GM18505 (cell line): ENCODE measurements at regions not wholly inside any gene's neighbourhood (a gene's known extent, or its start where the extent isn't known, plus 50 kb on each side); places are given as distances from the start of the nearest gene placed in this dataset.

Experiments used
- ATAC-seq: cut with Tn5 transposase; IDR thresholded peaks from one replicate; pipeline ENCODE4 v1.9.1; 2021; ENCODE audit not compliant: unreplicated experiment
- POLR2A ChIP-seq: IDR thresholded peaks from 4 replicates; pipeline ENCODE4 v1.6.1; 2011; ENCODE audit warnings: borderline replicate concordance; ENCODE audit not compliant: insufficient read depth, insufficient read length; ENCODE audit errors: extremely low read depth

DNA sequence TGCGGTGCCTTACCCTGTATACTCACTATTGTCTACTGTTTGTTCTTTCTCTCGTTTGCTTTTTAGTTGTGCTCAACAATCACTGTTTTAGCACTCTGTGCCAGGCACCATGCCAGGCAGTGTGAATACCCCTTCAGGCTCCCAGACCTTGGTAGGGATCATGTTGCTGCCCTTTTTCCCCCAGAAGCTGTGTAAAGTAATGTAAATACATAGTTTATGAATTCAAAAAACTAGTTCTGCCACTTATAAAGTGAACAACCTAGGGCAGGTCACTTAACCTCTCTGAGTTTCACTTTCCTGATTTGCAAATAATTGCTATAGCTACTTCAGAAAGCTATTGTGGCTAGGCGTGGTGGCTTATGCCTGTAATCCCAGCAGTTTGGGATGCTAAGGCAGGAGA, 81.0 kb upstream of the CTSC start:
- ATAC-seq, result no peak
- TF ChIP-seq POLR2A, result no peak

DNA sequence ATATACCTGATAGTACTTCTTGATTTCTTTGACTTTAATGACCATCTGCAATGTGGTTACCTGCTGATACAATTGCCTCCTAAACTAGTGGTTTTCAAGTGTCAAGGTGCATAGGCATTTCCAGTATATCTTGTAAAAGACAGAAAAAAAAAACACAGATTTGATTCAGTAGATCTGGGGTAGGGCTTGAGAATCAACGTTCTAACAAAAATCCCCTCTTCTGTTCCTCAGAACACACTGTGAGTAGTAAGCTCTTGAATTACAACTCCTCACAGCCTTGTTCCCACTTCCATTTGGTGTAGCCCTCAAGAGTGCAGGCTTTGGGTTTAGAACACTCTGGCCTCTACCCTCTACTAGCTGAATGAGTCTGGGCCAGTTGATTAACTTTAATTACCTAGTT, 78.0 kb upstream of the CTSC start:
- TF ChIP-seq POLR2A, result no peak

DNA sequence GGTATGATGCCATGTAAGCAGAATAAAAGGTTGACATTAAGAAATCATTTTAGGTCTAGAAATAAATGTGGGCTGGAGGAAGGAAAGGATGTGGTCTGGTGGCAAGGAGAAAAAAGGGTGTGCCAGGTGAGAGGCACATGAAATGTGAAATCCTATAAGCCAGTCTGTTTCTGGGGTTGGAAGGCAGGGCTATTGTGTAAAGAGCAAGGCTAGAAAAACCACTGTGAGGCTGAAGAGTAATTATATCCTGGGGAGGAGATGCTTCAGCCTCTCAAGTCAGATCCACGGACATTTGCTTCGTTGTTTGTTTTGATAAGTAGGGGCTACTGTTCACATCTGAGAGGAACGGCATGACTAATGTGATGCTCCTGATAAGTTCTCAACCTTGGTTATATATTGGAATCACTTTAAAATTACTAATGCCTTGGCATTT, 77.5 kb upstream of the CTSC start:
- no peak for TF ChIP-seq POLR2A
- no peak for ATAC-seq

More for the DNA sequence above, 78.0 kb upstream of the CTSC start:
- ATAC-seq, result no peak

DNA sequence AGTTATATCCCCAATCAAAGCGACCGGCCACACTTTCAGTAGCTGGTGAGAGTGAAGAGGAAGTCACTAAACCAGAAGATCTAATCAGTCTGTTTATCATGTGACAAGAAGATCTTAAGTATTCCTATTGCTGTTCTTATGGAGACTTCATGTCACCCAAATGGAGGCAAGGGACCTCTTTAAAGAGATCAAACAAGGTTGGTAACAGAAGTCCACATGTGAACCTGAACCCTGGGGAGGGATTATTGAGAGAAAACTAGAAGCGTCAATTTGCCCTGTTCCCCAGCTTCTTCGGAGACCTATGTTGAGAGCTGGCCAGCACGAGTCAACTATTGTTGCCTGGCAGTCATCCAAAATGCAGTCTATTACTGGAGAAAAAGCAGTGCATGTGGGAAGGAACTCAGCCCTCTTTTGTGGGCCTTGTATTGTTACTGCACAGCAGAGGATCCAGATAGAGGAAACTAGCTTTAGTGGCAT, 76.9 kb upstream of the CTSC start:
- ATAC-seq, result peak; percentile 73
- no peak for TF ChIP-seq POLR2A

DNA sequence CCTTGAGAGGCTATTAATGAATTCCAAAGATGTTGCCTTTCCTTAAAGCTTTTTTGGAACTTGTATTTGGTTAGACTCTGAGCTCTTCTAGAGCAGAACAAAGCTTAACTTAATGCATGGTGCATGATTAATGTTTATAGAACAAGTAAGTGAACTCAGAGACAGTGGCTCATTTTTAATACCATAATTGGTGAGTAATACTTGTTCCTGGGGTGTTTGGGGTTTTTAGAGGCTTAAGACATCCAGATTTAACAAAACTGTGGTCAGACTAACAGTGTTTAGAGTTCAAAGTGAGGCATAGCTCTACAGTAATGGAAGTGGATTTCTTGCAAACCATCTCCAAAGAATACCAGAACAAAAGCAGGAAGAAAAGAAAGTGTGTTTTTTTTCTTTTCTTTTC, 73.7 kb upstream of the CTSC start:
- ATAC-seq, result no peak
- no peak for TF ChIP-seq POLR2A

DNA sequence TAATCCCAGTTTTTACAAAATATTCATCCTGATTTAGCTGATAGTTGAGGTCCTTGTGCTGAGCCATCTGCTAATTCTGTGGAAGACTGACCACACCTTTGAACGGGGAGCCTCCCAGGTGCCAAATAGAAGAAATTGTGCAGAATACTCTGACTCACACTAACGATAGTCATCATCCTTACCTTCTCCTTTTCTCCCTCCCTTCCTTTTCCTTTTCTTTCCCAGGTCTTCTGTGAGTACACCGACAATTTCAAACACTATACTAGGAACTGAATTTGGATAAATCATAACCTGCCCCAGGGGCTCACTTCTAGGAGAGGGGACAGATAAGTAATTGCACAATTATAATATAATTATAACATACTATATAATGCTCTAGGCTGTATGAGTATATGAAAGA, 73.1 kb upstream of the CTSC start:
- no peak for TF ChIP-seq POLR2A

DNA sequence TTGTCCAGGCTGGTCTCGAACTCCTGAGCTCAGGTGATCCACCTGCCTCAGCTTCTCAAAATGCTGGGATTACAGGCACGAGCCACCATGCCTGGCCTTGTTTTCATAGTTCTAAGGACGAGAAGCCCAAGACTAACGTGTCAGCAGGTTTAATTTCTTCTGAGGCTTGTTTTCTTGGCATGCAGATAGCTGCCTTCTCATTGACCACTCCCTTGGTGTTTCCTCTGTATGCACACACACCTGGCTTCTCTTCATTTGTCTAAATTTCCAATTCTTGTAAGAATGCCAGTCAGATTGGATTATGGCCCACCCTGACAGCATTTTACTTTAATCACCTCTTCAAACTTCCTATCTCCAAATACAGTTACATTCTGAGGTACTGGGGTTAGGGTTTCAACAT, 72.5 kb upstream of the CTSC start:
- ATAC-seq, result no peak
- no peak for TF ChIP-seq POLR2A

More for the DNA sequence above, 73.1 kb upstream of the CTSC start:
- ATAC-seq, result no peak

DNA sequence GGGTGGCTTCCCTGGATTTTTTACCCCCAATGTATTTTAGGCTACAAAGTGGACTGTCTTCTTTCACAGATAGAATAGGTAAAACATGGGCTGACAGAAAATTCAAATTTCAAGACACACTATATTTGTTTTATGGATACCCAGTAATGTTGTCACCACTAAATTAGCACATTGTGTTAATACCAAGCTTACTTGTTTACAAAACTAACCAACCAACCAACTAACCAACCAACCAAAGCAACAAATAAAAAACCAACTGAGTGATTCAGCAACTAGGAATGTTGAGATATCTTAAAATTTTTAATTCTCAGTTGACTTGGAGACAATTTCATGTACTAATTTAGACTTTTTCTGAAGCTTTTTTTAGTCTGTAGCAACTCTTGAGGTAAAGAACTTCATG, 69.3 kb upstream of the CTSC start:
- ATAC-seq, result no peak
- TF ChIP-seq POLR2A, result no peak

DNA sequence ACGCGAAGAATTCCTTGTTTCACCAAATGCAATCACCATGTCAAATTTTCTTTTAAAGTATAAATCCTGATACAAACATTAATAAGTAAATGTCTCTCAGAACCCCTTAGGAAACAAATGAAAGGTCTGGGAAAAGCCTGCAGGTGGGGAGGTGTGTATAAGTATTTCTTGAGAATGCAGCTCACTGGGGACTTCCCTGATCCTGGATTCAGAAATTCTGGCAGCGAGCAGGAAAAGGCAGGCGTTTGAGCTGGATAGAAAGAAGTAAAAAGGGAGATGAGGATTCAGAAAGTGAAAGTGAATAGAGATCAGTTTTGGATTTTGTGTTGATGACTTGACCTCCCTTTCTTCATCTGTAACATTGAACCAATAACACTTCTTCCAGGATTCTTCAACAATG, 68.3 kb upstream of the CTSC start:
- no peak for ATAC-seq
- no peak for TF ChIP-seq POLR2A

DNA sequence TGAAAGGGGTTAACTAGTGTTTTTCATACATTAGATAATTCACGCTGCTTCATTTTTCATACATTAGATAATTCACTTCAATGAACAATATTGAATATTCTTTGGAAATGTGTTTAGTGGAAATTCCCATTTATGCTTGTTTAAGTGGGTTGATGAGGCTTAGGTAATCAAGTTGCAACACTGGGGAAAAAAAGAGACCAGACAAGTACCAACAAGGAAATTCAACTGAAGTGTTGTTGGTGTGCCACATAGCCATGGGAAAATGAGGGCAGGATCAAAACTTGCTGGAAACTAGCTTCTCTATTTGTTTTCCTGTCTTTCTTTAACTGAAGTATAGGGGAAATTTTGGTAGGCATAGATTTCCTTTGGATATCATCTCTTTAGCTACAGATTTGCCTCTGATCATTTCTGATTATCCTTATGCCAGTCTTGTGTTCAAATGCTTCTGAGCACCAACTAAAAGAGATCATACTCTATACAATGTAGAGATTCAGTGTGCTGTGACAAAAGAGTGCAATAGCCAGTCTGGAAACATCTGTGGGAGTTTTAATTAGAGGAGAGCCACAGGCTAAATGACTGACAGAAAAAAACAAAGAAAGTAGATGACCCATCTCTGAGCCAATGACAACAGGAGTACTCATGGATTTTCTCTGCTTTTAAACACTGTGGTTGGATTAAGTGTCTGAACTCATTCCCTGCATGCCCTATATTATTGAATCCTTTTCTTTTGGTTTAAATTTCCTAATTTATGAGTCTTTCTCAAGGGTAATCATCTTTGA, 67.6 kb upstream of the CTSC start:
- no peak for ATAC-seq

DNA sequence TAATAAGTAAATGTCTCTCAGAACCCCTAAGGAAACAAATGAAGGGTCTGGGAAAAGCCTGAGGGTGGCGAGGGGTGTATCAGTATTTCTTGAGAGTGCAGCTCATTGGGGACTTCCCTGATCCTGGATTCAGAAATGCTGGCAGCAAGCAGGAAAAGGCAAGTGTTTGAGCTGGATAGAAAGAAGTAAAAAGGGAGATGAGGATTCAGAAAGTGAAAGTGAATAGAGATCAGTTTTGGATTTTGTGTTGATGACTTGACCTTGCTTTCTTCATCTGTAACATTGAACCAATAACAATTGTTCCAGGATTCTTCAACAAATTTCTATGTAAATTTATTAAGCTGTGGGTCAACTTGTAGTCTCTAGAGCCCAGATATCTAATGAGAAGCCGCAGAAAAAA, 66.9 kb upstream of the CTSC start:
- TF ChIP-seq POLR2A, result no peak
- ATAC-seq, result no peak

More for the DNA sequence above, 67.6 kb upstream of the CTSC start:
- TF ChIP-seq POLR2A, result no peak

DNA sequence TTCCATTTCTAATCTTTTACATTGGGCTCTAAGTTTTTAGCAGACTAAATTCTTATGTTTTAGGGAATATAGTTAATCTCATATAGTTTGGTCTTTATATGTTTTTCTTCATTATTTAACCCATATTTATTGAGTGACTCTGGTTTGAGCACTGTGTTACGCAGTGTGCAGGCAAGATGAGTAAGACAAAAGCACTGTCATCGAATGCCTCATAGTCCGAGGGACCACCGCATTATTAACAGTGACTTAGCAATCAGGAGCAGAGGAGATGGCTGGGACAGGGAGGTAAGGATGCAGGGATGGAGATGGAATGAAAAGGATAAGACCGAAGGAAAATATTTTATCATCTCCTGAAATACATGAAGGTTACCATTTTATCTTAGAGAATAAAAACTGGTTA, 65.2 kb upstream of the CTSC start:
- no peak for TF ChIP-seq POLR2A
- ATAC-seq, result no peak

DNA sequence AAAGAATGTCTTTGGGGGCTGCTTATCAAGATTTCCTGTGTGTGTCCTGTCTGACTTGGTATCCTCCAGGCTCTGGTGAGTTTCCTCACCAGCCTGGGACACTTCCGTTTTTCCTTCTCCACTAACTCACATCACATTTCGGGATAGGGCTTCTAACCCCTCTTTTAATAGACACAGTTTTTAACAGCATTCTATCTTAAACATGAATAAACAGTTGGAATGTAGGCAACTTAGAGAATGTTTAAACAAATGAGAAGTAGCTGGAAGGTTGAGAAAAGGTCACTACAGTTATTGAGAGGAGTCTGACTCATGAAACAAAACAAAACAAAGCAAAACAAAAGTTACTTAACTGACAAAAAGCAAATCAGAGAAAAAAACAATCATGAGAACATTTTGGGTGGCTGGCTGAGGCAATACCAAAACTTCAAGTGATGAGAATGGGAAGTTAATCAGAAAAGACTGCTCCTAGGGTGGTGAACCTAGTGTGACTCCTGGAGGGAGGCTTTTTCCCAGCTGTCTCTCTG, 64.7 kb upstream of the CTSC start:
- no peak for ATAC-seq

More for the DNA sequence above, 64.7 kb upstream of the CTSC start:
- no peak for TF ChIP-seq POLR2A
